HG03571 (cell line): ENCODE measurements at regions not wholly inside any gene's neighbourhood (a gene's known extent, or its start where the extent isn't known, plus 50 kb on each side); places are given as distances from the start of the nearest gene placed in this dataset.
"Not testable (repeated sequence)": the region's sequence is repeated elsewhere in the genome, so short reads cannot be mapped to it uniquely, and the experiment has no call there.

Experiments used
- ATAC-seq: cut with Tn5 transposase; IDR thresholded peaks from one replicate; pipeline ENCODE4 v1.9.1; 2021; ENCODE audit not compliant: unreplicated experiment

DNA sequence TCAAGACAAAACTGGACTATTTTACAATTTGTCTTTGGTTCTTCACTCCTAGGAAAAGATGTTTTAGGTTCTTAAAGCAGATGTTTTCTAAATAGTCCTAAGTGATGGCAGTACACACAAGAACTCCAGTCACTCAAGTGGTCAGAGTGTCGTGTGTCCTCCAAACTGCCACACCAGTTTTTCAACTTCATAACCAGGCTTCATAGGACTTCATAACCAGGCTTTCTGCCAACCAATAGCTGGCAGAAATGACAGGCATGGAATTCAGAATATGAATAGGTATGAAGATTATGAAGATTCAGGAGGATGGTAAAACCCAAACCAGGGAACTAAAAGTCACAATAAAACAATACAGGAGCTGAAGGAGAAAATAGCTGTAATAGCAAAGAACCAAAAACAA, 721.2 kb upstream of the SEMA3D start:
- no peak for ATAC-seq

DNA sequence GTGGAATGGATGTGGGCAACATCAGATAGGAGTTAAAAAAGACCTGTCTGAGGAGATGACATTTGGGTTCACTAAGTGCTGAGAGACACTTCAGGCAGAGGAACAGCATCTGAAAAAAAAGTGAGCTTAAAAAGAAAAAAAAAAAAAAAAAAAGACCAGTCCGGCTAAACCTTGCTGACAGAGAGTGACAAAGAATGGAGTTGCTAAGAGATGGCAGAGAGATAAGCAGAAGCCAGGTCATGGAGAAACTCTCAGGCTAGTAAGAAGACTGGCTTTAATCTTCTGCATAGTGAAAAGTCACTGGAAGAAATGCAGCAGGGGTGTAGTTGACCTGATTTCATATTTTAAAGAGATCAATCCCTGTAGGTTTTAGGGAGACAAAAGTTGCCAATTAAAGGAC, 711.1 kb upstream of the SEMA3D start:
- no peak for ATAC-seq

DNA sequence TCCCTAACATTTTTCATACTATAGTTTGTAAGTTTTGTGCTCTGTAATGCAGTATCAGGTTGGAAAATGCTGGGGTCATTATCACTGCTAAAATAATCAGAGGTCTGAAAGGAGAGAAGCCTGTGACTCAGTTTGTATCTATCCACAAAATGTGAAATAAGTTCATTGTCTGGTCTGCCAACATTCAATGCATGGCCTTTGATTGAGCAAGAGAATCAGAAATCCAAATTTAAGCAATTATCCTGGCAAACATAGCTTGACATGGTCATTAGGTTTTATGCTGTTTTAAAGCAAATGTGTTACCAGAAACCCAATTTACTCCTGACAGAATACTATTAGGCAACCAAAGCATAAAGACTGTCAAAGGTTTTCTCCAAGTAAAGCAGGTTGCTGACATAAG, 709.7 kb upstream of the SEMA3D start:
- ATAC-seq, result no peak

DNA sequence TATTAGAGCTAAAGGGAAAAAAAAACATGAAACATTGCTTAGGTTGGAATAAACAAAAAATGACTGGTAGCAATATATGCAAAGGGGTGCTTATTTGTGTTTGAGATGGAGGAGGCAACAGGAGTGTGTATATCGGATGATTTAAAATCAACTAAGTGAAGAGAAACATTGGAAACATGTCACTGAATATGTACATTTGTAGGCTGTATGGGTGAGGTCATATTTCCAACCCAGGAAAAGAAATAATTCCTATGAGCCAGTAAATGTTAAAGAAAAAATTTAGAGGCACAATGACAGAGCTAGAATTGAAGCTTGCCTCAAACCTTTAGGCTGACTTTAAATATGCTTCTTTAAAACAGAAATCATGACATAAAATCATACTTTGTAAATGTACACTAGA, 709.0 kb upstream of the SEMA3D start:
- no peak for ATAC-seq

DNA sequence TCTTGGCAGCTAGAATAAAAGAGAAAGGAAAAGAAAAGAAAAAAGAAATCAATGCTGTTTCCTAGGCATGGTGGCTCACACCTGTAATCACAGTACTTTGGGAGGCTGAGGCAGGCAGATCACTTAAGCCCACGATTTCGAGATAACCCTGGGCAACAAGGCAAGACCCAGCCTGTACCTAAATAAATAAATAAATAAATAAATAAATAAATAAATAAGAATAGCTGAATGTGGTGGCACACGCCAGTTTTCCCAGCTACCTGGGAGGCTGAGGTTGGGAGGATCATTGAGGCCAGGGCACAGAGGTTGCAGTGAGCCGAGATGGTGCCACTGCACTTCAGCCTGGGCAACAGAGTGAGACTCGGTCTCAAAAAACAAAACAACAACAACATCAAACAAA, 705.0 kb upstream of the SEMA3D start:
- not testable (repeated sequence) for ATAC-seq

DNA sequence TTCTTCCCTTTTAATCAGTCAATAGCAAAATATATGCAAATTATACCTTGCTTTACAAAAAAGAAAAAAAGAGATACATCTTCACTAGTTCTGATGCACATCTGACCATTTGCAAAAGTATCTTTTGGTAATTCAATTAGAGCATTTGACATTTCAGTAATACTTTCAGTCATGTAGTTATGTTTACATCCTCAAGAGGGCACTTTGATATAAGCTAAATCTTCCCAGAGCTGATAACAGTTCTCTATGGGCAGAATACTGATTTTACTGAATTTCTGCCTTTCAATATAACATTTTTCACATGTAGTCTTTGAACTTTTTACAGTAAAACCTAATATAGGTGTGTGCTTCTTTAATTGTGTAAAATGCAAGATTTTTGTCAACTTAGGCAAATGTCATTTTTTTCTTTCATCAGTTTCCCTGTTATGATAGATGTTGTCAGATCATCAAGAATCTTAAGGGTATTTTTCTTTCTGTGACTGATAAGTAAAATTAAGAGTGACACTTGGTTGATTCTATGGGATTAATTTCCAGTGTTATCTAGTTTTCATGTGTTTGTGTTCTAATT, 703.5 kb upstream of the SEMA3D start:
- peak; percentile 73 for ATAC-seq

DNA sequence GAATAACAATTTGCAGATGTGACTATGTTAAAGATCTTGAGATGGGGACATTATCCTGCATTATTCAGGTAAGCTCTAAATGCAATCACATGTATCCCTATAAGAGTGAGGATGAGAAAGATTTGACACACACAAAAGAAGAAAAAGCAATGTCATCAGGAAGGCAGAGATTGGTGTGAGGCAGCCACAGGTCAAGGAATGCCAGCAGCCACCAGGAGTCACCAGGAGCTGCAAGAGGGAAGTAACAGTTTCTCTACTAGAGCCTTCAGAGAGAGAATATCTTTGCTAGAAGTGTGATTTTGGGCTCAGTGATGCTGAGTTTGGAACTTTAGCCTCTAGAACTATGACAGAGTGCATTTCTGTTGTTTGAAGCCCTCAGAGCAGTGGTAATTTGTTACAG, 700.3 kb upstream of the SEMA3D start:
- ATAC-seq, result no peak

DNA sequence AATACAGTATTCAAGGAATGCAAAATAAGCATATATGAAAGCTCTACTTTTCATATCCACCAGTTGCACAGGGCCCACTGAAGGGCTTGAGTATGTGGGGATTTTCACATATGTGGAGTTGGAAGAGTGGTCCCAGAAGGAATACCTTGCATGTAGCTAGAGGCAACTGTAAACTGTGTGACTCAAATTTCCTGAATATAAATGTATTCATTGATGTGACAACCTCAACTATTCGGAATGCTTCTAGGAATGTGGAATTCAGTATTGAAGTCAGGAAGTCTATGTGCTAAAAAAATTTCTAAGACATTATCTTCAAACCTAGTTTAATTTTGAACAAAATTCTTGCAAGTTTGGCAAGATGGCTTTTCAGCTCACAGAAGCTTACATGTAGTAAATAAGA, 695.5 kb upstream of the SEMA3D start:
- ATAC-seq, result no peak

DNA sequence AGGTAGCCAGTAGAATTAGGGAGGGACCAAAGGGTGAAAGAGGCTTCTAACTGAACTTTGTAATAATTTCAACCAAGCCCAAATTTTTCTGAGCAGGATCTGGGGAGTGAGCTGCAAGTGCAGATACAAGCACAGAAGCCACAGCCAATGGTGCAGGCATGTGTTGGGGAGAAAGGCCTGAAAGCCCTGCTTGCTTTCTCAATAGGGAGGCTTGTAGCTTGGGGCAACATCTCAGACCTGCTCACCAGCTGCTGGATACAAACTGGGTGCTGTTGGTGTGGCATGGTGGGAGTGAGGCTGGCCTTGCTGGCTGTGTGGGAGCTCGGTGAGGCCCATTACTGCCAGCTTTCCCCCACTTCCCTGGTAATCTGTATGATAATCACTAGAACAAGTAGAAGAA, 688.5 kb upstream of the SEMA3D start:
- ATAC-seq, result no peak

DNA sequence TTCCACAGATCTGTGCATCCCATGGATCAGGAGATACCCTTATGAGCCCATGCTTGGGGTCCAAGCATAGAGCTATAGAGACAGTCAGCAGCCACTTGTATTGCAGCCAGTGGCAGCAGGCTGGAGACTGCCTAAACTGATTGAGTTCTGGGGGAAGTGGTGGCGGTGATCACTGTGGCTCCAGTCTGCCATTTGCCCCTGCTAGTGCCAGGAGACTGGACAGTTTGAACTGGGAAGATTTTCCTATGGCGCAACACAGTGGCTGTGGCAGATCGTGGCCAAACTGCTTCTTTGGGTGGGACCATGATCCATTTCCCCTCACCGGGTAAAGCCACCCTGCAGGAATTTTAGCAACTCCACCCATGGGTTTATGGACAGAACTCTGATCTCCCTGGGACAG, 679.7 kb upstream of the SEMA3D start:
- no peak for ATAC-seq

DNA sequence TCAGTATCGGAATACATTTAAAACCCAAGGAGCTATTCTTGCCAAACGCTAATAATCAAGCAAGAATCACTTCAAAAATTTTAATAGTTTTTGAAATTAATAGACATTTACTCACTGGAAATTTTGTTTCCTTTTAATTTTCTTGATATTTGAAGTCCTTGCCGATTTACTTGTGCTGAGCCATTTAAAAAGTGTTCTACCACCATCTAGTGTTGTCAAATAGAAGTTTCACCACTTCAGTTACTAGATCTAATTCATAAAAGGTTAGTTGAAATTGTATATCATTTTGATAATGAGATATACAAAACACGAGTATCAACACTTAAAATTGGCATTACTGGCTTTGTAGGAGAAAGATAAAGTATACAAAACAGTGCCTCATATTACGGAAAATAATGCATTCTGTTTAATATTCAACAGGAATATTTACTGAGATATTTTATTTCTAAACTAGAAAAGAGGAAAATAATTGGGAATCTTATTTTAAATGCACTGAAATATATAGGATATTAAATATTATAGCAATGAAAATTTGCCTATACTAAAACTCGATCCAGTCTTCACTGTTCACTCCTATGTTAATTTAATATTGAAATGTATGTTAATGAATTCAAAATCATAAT, 664.8 kb upstream of the SEMA3D start:
- ATAC-seq, result no peak

DNA sequence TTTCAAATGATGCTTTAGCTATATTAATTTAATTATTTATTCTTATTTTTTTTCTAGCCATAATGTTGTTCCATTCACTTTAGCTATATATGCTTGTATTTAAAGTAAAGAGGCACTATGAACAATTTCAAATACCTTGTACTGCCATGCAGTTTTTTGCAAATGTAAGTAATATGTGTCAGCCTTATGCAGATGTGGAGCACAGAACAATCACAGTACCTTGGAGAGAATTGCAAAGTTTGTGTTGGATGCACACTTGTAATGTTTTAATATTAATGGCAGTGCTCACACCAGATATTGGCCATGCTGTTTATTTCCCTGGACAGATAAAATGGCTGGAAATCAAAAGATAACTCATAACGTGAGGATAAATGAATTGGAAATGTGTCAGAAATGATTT, 663.5 kb upstream of the SEMA3D start:
- ATAC-seq, result no peak

DNA sequence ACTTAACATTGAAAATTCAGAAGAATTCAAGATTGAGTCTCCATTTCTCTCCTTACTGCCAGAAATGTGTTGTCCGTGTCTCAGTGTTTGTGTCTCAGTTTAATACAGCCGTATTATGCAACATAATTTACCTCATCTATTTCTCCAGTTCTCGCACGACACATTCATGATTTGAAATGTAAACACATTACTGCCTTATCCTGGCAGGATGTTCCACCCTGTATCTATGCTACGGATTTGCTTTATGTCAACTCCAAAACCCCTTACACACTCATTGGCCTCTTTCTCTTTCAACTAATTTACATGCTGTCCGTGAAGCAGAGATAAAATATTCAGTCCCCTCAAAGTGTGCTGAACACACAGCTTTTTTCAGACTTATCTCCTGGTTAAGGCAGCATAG, 653.7 kb upstream of the SEMA3D start:
- no peak for ATAC-seq

DNA sequence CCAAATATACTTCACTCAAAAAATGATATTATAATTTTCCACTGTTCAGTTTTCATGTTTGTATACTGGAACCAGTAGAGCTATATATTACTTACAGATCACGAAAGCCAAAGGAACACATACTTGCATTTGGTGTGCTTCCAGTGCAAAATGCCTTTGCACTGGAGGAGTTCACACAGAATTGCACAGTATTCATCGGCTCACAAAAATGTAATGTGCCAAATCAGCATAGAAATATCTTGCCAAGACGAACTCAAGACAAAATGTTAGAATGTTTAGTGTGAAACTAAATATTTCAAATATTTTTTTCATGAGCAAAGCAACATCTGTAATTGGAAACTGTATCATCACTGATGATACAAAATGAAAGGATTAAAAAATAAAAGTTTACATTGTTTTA, 646.2 kb upstream of the SEMA3D start:
- ATAC-seq, result no peak

DNA sequence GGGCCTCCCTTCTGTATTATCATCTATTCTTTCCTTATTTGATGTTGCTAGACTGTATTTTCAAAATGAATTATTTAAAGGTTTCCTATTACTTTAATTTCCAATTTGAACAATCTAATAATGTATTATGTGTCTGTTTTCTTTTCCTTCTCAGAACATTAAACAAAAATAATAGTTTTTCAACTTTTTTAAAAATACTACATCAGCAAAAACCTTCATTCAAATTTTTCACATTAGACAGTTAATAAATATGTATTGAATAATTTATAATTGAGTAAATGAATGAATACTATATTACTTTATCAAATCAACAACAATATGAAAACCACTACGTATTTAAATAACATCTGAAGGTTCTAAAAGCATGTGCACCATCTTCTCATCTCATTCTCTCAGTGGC, 644.1 kb upstream of the SEMA3D start:
- no peak for ATAC-seq

DNA sequence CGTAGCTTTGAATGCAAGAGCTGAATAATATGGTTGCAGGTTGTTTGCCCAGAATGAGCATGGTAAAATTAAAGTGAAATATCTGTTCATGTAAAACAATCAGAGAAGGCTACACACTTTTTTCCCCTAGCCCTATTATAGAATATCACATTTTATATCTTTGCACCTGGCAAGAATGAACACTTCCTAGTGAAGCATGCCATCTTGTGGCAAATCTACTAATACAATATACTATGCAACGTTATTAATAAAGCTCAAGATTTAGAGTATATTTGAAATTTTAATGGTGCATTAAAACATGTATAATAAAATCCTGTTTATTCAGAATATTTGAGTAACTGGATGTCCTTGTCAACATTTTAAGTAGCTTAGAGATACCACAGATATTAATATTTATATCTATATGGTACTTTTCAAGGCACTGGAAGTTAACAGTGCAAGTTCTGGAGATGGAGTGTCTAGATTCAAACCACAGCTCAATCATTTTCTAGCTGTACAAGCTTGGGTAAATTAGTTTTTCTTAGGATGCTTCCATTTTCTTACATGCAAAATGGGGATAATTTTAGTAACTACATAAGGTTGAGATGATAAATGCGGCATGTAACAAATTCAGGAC, 643.1 kb upstream of the SEMA3D start:
- ATAC-seq, result no peak

DNA sequence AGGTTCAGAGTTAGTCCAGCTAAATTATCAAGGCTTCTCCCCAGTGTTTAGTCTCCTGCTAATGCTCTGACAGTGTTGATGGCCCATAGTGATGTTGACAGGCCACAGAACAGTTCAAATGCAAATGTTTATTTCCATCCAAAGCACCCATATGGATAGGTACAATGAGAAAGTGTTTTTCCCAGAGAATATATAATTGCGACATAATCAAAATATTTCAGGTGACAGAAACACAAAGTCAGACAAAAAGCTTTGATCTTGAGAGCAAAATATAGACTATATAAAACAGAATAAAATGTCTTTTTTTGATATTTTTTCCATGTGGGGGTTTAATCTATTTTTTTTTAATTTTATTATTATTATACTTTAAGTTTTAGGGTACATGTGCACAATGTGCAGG, 642.3 kb upstream of the SEMA3D start:
- no peak for ATAC-seq

DNA sequence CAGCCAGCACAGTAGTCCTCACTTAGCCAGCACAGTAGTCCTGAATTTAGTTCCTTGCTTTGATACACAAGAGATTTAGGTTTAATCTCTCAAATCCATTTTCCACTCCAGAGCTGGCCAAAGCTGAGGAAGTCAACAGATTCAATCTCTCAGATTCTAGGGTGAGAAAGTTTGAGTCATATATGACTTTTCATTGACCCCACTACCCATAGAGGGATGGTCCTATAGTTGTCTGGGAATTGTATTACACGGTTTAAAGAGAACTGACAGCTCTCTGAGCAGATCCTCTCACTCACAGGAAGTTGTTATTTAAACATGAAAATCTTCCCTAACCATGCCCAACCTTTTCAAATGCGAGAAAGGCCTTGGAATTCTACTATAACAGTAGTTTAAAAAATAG, 641.8 kb upstream of the SEMA3D start:
- no peak for ATAC-seq

DNA sequence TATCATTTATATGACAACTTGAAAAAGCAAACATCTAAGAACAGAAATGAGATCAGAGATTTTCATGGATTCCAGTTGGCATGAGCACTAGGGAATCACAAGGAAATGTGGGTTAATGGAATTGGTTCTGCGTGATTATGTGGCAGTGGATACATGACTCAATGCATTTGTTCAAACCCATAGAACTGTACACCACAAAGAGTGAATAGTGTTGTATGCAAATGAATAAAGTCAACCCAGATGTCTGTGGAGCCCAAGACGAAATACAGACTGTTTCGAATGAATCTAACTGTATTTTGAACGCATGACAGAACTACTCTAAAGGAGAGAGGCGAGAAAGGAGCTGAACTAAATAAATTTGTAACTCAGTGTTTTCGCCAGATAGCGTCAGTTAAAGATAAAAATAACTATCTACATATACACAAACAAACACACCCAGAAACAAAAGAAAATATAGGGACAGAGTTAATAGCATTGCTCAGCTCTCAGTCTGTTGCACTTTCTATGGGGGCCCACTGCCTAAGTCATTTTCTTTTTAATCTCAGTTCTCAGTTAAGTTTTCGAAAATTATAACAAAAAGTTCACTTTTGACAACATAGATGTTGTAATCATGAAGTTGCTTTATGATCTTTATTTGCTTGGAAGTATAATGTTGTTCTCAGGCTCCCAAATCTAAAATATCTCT, 636.7 kb upstream of the SEMA3D start:
- no peak for ATAC-seq

DNA sequence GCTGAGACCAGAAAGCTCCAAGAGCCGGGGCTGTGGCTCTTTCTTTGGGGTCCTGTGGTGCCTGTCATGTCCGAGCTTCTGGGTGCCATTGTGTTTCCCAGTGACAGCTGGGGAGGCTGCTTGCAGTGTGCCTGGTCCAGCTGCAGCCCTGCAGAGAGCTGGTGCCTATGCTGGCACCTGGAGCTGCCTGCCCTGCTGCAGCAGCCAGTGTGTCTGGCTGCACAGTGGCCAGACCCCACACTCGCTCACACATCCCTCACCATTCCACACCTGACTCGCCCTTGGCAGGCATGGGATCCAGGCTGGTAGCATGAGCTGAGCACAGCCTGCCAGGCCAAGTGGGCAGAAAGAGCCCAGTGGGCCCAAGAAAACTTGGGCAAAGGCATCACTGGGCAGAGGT, 635.1 kb upstream of the SEMA3D start:
- no peak for ATAC-seq

DNA sequence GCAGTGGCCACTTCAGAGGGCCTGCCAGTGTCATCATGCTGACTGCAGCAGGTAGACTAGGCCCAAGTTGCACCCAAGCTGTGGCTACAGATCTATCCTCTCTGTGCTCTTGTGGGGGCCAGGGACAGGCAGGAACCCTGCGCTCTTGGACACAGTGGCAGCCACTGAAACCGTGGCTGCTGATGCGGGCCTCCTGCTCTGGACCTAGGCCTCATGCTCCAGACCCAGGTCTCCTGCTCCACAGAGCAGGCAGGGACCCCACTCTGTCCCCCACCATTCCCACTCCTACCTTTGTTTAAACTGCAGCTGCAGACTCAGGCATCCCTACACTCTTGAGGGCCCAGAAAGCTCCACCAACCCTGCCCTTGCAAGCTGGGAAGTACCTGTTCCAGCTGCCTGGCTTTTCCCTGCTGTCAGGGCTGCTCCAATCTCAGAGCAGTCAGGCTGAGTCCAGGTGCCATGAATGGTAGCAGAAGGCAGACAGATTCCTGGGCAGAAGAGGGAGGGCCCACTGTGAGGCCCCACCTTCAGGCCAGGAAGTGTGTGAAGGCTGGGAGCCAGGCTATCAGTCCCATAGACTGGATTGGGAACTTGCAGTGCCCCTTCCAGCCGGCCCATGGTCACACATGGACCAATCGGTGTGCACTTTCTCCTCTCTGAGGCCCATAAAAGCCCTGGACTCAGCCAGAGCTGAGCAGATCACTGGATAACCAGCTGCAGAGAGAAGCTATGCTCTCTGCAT, 634.0 kb upstream of the SEMA3D start:
- no peak for ATAC-seq

DNA sequence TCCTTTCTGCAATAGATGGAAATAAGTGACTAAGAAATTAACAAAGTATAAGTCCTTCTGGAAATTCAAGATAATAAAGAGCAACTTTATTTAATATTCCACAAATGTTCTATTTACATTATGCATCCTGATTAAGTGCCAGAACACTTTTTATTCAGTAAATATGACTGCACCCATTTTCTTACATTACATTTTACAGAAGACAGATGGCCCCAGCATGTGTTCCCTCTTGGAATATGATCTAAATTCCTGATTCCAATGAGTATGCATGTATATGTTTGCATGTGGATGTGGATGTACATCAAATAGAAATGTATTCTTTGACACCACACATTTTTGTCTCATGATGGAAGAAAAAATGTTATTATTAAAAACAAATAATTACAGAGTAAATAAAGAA, 628.7 kb upstream of the SEMA3D start:
- no peak for ATAC-seq
